Fibroblast of mammary gland (primary cell): ENCODE measurements at regions not wholly inside any gene's neighbourhood (a gene's known extent, or its start where the extent isn't known, plus 50 kb on each side); places are given as distances from the start of the nearest gene placed in this dataset.

Experiments used
- DNase-seq: peaks from one replicate; pipeline ENCODE4 v3.0.0-alpha.2; 2010; ENCODE audit warnings: low read depth
- H3K4me3 ChIP-seq: 2 replicates; pipeline ENCODE4 v1.5.1; 2011; ENCODE audit warnings: low read depth, mild to moderate bottlenecking, low read length, moderate library complexity; ENCODE audit not compliant: control insufficient read depth
- CTCF ChIP-seq: conservative IDR thresholded peaks from 2 replicates; pipeline ENCODE4 v1.5.1; 2011; ENCODE audit warnings: low read depth, low read length, inconsistent platforms; ENCODE audit not compliant: control insufficient read depth, insufficient read depth

- peak; percentile 64 for DNase-seq
- H3K4me3 ChIP-seq, result no peak overlapping the region
- TF ChIP-seq CTCF, result no peak
Measured at GRCh38 chr2:185127412-185127811, 529.1 kb downstream of the ZNF804A start.

- TF ChIP-seq CTCF, result no peak
- DNase-seq, result peak; percentile 19
- no peak overlapping the region for H3K4me3 ChIP-seq
Measured at GRCh38 chr2:185128346-185128745, 530.0 kb downstream of the ZNF804A start.

GRCh38 chr2:185128996-185129395, 530.7 kb downstream of the ZNF804A start:
- TF ChIP-seq CTCF, result no peak
- DNase-seq, result no peak
- no peak overlapping the region for H3K4me3 ChIP-seq

GRCh38 chr2:185130685-185131084, 532.4 kb downstream of the ZNF804A start:
- DNase-seq, result no peak
- no peak overlapping the region for H3K4me3 ChIP-seq
- no peak for TF ChIP-seq CTCF

GRCh38 chr2:185132501-185133041, 534.2 kb downstream of the ZNF804A start:
- no peak overlapping the region for H3K4me3 ChIP-seq
- TF ChIP-seq CTCF, result no peak
- DNase-seq, result no peak

- no peak overlapping the region for H3K4me3 ChIP-seq
- DNase-seq, result no peak
- no peak for TF ChIP-seq CTCF
Measured at GRCh38 chr2:185137700-185138099, 539.4 kb downstream of the ZNF804A start.

GRCh38 chr2:185142677-185143076, 544.3 kb downstream of the ZNF804A start:
- DNase-seq, result no peak
- no peak overlapping the region for H3K4me3 ChIP-seq
- no peak for TF ChIP-seq CTCF
